ENCODE measurements at regions not wholly inside any gene's neighbourhood (a gene's known extent, or its start where the extent isn't known, plus 50 kb on each side); places are given as distances from the start of the nearest gene placed in this dataset.
"Not testable (repeated sequence)": the region's sequence is repeated elsewhere in the genome, so short reads cannot be mapped to it uniquely, and the experiment has no call there.

DNA sequence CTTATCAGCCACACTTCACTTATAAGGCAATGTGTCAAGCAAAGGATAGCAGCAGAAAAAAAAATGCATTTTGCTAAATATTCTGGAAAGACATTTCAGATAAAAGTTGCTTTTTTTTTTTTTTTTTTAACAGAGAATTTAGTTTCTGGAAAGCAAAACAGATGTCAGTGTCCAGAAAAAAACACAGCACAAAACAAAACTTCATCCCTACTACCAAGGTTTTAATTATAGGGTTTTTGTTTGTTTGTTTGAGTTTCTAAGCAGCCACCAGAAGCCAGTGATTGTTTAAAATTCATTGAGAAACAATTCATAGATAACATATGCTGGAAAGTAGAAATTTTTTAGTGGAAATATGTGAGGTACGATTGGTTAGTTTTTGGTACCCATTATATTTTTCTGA is 1202.7 kb downstream of the OTOL1 start:
- no peak for DNase-seq (ENCODE audit: low spot score)
- ChIA-PET POLR2A (ENCODE audit: low non-redundant PET) (no interaction called here), CTCF (no interaction called here)
- no peak for TF ChIP-seq CTCF (conservative IDR thresholded peaks at IDR 0.05; ENCODE audit: low read depth)
- H3K27ac ChIP-seq = no peak overlapping the region

- ChIA-PET CTCF (no interaction called here), POLR2A (ENCODE audit: low non-redundant PET) (no interaction called here)
- TF ChIP-seq CTCF (conservative IDR thresholded peaks at IDR 0.05; ENCODE audit: low read depth) = no peak
- DNase-seq (ENCODE audit: low spot score) = no peak
- no peak overlapping the region for H3K27ac ChIP-seq
Measured at GRCh38 chr3:162701211-162701610, 1204.6 kb downstream of the OTOL1 start.

GRCh38 chr3:162702768-162703385 is 1206.3 kb downstream of the OTOL1 start:
- CTCF ChIA-PET = no interaction called here
- no peak overlapping the region for H3K27ac ChIP-seq
- POLR2A ChIA-PET (ENCODE audit: low non-redundant PET) = no interaction called here
- TF ChIP-seq CTCF (conservative IDR thresholded peaks at IDR 0.05; ENCODE audit: low read depth) = no peak
- no peak for DNase-seq (ENCODE audit: low spot score)

GRCh38 chr3:162704238-162704637 is 1207.6 kb downstream of the OTOL1 start:
- DNase-seq (ENCODE audit: low spot score) = no peak
- no peak overlapping the region for H3K27ac ChIP-seq
- ChIA-PET POLR2A (ENCODE audit: low non-redundant PET) (no interaction called here), CTCF (no interaction called here)
- TF ChIP-seq CTCF (conservative IDR thresholded peaks at IDR 0.05; ENCODE audit: low read depth) = no peak

DNA sequence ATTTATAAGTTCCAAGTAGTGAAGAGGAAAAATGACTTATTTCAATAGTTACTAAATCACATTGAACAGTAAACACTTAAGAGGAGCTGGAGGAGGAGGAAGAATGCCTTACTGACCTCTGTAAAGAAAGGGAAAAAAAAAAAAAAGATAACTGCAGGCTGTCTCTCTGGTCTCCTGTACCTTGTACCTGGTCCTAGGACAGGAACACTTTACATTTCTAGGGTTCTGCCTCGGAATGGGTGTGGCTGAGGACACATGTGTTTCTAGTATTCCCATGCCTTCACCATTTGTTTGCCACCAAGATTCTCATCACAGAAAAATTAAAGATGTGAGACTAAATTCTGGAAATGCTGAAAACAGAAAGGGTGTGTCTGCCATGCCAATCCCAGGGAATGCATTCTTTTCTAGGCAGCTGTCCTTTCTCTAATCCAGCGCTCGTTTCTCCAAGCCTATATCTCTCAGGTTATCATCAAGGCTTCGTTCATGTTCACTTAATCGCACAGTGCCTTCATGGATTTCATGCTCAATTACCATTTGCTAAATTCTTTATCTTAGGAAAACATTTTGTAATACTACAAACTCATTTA is 1208.3 kb downstream of the OTOL1 start:
- DNase-seq (ENCODE audit: low spot score) = no peak
- no peak overlapping the region for H3K27ac ChIP-seq
- ChIA-PET POLR2A (ENCODE audit: low non-redundant PET) (no interaction called here), CTCF (interaction anchor here (0.6 kb wide), 1 partner anchor 19 kb away, joined by 3 read pairs; no protein-coding TSS in a partner anchor)
- TF ChIP-seq CTCF (conservative IDR thresholded peaks at IDR 0.05; ENCODE audit: low read depth) = no peak

- DNase-seq (ENCODE audit: low spot score); POLR2A ChIA-PET (ENCODE audit: low non-redundant PET); H3K27ac ChIP-seq; CTCF ChIA-PET: not testable (repeated sequence)
Measured at GRCh38 chr3:162708394-162708793, 1211.8 kb downstream of the OTOL1 start.

- POLR2A ChIA-PET (ENCODE audit: low non-redundant PET); CTCF ChIA-PET; H3K27ac ChIP-seq; DNase-seq (ENCODE audit: low spot score): not testable (repeated sequence)
Measured at GRCh38 chr3:162708942-162709706, 1212.5 kb downstream of the OTOL1 start.

Data from RWPE1 (cell line).